ENCODE measurements at regions not wholly inside any gene's neighbourhood (a gene's known extent, or its start where the extent isn't known, plus 50 kb on each side); places are given as distances from the start of the nearest gene placed in this dataset.

DNA sequence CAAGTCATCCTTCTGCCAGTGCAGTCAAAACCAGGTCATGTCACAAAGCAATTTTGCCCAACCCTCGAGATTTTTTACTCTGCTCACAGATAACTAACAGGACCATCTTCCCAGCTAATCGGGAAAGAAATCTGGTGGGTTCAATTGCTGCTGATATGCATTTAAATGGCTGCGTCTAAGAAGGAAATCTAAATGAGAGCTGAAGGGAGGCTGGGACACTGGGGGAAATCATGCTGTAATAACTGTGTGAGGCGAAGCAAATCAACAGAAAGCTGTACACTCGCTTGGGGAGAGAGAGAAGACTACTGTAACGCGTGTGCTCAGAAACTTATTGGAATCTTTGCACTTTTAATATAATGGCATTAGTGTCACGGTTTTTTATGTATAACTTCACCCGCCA lies 535.0 kb downstream of the CDK5RAP2 start:
- dilution Hi-C loops (cut with MboI; ENCODE audit: extremely low pct_ligation_motif_present, low sequenced_read_pairs) = no loop called here
- Histone ChIP-seq H3K4me1 (ENCODE audit: control insufficient read depth, extremely low read depth, insufficient read depth, low read length) (no peaks in the 10 kb centered on the region), H3K27ac (ENCODE audit: insufficient read depth, low read depth, low read length) (no peak overlapping the region), H3K27me3 (ENCODE audit: control insufficient read depth in 2 of 2, insufficient read depth in 2 of 2, low read length in 2 of 2) (no peaks in the 10 kb centered on the region), H3K9me3 (replicated peaks; ENCODE audit: control insufficient read depth, insufficient read depth, low read length) (peaks cover 2% of the 10 kb centered on the region), H3K9ac (replicated peaks; ENCODE audit: extremely low read depth, insufficient read depth, low read length) (no peak overlapping the region), H3K79me2 (ENCODE audit: control insufficient read depth, insufficient read depth, low read length) (no peaks in the 10 kb centered on the region), H3K4me3 (replicated peaks in 1 of 3; ENCODE audit: insufficient read depth in 1 of 3, low read depth in 1 of 3, low read length in 3 of 3) (no peak overlapping the region), H3K9me1 (replicated peaks; ENCODE audit: control insufficient read depth, extremely low read depth, insufficient read depth, low read length) (no peaks in the 10 kb centered on the region), H3K36me3 (ENCODE audit: control insufficient read depth in 2 of 2, extremely low read depth in 1 of 2, insufficient read depth in 2 of 2, low read length in 2 of 2) (no peaks in the 10 kb centered on the region), H3K4me2 (ENCODE audit: insufficient read depth, low read length) (no peak overlapping the region), H4K20me1 (replicated peaks; ENCODE audit: control insufficient read depth, extremely low read depth, insufficient read depth, low read length) (no peaks in the 10 kb centered on the region), H2AFZ (ENCODE audit: low read depth, low read length) (no peak overlapping the region)
- TF ChIP-seq, protein P1, sequence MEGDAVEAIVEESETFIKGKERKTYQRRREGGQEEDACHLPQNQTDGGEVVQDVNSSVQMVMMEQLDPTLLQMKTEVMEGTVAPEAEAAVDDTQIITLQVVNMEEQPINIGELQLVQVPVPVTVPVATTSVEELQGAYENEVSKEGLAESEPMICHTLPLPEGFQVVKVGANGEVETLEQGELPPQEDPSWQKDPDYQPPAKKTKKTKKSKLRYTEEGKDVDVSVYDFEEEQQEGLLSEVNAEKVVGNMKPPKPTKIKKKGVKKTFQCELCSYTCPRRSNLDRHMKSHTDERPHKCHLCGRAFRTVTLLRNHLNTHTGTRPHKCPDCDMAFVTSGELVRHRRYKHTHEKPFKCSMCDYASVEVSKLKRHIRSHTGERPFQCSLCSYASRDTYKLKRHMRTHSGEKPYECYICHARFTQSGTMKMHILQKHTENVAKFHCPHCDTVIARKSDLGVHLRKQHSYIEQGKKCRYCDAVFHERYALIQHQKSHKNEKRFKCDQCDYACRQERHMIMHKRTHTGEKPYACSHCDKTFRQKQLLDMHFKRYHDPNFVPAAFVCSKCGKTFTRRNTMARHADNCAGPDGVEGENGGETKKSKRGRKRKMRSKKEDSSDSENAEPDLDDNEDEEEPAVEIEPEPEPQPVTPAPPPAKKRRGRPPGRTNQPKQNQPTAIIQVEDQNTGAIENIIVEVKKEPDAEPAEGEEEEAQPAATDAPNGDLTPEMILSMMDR (IDR thresholded peaks at IDR 0.05; ENCODE audit: extremely low read depth in 1 of 2, insufficient read depth in 1 of 2, low read depth in 1 of 2, low read length in 2 of 2) = no peak
- TF ChIP-seq GATA2 (IDR thresholded peaks at IDR 0.05; ENCODE audit: insufficient read depth, insufficient read length, low read depth, low read length) = no peak
- TF ChIP-seq, protein P2, sequence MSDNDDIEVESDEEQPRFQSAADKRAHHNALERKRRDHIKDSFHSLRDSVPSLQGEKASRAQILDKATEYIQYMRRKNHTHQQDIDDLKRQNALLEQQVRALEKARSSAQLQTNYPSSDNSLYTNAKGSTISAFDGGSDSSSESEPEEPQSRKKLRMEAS (IDR thresholded peaks at IDR 0.05; ENCODE audit: insufficient read depth, insufficient read length) = no peak
- TF ChIP-seq POLR2AphosphoS5 (IDR thresholded peaks at IDR 0.05; ENCODE audit: insufficient read depth, low read depth, low read length) = no peak
- no peak for TF ChIP-seq EZH2 (IDR thresholded peaks at IDR 0.05; ENCODE audit: borderline replicate concordance, low read depth, low read length, severe bottlenecking)
- no peak for TF ChIP-seq MYC (IDR thresholded peaks at IDR 0.05; ENCODE audit: low read depth, low read length)
- no peak for TF ChIP-seq JUN (IDR thresholded peaks at IDR 0.05; ENCODE audit: borderline replicate concordance, insufficient read depth, insufficient read length, low read depth)
- TF ChIP-seq POLR2A (IDR thresholded peaks at IDR 0.05; ENCODE audit: low read depth, low read length) = no peak
- TF ChIP-seq FOS (IDR thresholded peaks at IDR 0.05; ENCODE audit: borderline replicate concordance, insufficient read depth, low read length) = no peak
- POLR2A ChIA-PET = no interaction called here
- no peak for DNase-seq (ENCODE audit: low read depth, low spot score)
- no peak for FAIRE-seq
- CTCF ChIA-PET = no interaction called here
- BruUV-seq (replicated peaks) = no TSS peak
- intact Hi-C loops (cut with micrococcal nuclease) = no loop called here

All from endothelial cell of umbilical vein (primary cell).